Medulla oblongata (tissue), 1 donor: ENCODE measurements at regions not wholly inside any gene's neighbourhood (a gene's known extent, or its start where the extent isn't known, plus 50 kb on each side); places are given as distances from the start of the nearest gene placed in this dataset.
"Not testable (repeated sequence)": the region's sequence is repeated elsewhere in the genome, so short reads cannot be mapped to it uniquely, and the experiment has no call there.

Experiments
- DNase-seq: peaks from one replicate; pipeline ENCODE4 v3.0.0-alpha.2; 2015; ENCODE audit errors: extremely low spot score

DNA sequence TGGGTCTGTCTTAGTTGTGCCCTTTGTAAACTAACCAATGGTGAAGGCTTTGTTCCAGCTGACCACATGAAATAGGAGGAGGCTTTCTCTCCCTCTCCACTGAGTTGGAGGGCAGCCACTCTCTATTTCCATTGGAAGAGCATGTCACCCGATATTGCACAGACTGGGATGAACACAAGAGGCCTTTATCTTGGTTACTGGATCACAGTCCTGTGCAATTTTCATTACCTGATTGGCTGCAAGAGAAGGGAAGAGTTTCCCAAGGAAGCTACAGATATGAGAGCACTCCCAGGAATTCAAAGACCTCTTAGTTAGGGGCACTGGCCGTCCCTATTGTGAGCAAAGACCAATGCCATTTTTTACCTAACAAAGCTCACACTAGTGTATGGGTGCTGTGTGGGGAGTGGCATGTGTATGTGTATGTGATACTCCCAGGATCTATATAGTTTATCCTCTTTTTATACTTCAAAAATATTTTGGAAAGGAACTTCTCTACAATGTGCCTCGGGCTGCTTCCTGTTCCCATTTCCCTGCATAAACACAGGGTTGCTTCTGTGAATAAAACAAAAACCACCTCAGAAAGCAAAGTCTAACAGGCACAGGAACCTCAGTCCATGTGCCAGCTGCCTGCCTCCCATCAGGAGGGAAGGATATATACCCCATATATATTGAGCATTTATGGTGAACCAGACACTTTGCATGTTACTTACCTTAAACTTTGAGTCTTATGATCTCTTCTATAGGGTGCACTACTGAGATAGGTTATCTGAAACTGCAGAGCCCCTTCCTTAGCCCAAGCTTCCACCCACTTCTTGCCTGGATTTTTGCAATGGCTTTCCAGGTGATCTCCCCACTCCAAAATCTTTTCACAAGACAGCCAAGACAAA, 126.5 kb downstream of the RASSF10 start:
- DNase-seq: peak; percentile 97

DNA sequence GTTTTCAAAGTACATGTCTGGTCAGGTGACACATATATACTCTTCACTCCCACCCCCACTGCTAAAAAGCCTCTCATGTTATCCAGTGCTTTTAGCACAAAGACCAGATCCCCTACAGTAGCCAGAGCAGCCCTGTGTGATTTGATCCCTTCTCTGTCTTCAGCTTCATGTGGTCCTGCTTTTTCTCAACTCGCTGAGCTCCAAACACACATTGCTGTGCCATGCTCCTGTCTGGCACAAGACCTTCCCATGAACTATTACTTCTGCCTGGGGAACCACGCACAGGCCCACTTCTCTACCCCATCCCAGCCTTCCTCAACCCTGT, 127.1 kb downstream of the RASSF10 start:
- DNase-seq: no peak

DNA sequence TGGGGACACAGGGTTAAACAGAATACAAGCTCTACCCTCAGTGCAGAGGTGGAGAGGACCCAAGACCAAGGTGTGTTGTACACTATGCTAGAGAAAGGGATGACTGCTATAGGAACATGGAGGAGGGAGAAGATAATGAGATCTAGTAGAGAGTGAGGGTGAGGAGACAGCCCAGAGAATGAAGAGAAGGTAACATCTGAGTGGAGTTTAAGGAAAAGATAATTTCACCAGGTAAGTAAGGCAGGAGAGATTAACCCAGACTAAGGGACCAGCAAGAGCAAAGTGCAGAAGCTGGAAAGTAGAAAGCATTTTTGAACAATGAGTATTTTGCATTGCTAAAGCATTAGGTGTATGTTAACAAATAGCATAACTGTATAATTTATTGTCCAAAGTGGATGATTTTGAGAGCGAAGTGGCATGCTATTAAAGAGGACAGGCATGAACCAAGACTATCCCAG, 128.8 kb downstream of the RASSF10 start:
- DNase-seq: no peak

DNA sequence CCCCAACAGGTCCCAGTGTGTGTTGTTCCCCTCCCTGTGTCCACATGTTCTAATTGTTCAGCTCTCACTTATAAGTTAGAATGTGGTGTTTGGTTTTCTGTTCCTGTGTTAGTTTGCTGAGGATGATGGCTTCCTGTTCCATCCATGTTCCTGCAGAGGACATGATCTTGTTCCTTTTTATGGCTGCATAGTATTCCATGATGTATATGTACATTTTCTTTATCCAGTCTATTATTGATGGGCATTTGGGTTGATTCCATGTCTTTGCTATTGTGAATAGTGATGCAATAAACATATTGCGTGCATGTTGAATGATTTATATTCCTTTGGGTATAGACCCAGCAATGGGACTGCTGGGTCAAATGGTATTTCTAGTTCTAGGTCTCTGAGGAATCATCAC, 130.0 kb downstream of the RASSF10 start:
- not testable (repeated sequence) for DNase-seq

DNA sequence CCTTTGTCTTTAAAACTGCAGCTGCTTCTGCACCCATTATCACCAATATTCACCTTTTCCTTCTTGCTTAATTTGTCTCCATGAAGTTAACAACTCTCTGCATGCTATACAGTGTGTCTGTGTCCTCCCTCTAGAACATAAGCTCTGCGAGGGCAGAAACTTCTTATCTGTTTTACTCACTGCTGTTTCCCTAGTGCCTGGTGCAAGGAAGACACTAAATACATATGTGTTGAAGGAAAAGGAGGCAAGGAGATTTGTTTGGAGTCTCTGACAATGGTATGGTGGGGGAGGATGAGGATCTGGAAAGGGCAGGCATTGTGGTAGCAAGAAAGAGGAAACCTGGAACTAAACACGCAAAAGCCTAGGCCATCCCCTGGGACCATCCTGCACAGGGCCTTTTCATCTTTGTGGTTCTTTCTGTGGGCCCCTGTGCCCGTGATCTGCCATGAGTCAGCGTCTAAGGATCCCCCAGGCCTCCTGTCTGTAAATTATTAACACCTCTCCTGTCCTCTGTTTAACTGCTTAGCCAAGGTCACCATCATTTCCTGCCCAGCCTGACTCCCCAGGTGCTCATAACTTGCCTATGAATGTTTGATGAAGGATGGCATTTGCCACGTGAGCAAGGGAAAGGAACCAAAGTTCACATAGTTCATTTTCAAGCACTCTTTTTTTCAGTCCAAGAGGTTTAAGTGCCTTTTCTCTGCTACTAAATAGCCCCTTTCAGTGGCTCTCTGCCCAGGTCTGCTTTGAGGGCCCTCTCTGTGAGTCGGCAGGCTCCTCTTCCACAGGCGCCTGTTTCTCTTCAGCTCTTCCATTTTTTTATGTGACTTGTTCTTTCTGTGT, 131.1 kb downstream of the RASSF10 start:
- DNase-seq: peak; percentile 15

DNA sequence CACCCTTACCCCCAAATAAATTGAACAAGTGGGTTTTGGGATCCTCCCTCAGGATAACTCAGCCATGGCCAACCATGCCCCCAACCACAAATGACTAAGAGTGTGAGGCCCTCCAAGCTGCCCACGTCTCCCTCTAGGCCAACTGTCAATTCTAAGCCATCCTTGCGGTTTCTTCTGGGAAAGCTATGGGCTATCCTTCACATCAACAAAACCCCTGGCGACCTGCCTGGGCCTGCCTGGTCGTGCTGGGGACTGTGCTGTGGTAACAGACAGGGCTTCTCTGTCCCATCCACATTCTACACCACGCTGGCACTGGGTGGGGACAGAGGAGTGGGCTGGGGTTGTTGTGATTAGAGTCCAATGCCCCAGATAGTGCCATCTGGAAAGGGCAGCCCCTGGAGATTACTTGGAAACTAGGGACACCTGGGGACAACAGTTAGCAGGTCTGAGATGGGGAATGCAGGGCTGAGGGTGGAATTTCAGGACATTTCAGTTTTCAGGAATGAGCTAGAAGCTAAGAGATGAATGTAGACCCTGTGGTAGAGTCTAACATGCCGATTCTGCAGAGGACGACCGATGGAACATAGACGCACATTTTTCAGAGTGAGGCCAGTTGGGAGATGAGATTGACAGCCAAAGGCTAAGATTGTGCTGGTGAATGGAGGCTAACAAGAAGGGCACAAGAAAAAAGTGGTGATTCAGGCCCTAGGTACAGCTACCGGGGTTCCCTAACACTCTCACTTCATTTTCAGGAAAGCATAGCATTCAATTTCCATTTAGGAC, 131.9 kb downstream of the RASSF10 start:
- DNase-seq: peak; percentile 10

DNA sequence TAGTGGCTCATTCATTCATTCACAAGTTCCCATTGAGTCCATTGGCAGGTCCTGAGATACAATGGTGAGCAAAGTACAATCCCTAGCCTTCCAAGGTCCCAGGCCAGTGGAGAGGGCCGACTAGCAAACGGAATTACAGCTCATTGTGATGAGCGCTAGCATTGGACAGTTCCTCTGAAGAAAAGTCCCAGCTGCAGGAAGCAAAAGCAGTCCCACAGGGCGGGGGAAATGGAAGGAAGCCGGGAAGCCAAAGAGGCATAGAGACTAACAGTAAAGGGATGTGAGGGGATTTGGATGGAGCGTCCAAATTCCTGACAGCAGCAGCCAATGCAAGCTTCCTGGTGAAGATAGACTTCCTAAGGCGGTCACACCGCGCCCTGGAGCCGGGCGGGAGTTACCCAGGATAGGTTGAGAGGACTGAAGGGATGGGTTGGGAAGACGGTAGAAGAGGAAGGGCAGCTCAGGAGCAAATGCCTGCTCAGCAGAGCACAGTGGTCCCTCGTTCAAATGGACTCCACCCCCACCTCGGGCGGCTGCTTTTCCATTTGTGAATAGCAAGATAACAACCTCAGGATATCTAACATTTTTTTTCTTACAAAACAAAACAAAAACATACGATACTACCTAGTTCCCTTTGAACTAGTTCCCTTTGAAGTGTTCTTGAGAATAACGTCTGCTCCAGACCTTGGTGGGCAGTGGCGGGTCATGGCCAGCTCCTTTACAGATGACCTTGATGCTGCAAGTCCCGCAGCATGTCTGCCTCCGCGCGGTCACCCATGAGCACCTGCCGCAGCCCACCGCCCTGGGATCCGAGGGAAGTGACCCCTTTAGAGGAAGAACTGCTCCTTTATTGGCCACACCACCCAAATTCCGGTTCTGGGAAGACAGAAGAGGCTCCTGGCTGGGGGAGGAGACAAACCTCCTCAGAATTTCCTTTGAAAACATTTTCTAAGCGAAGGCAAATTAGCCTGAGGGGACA, 132.9 kb downstream of the RASSF10 start:
- DNase-seq: no peak

DNA sequence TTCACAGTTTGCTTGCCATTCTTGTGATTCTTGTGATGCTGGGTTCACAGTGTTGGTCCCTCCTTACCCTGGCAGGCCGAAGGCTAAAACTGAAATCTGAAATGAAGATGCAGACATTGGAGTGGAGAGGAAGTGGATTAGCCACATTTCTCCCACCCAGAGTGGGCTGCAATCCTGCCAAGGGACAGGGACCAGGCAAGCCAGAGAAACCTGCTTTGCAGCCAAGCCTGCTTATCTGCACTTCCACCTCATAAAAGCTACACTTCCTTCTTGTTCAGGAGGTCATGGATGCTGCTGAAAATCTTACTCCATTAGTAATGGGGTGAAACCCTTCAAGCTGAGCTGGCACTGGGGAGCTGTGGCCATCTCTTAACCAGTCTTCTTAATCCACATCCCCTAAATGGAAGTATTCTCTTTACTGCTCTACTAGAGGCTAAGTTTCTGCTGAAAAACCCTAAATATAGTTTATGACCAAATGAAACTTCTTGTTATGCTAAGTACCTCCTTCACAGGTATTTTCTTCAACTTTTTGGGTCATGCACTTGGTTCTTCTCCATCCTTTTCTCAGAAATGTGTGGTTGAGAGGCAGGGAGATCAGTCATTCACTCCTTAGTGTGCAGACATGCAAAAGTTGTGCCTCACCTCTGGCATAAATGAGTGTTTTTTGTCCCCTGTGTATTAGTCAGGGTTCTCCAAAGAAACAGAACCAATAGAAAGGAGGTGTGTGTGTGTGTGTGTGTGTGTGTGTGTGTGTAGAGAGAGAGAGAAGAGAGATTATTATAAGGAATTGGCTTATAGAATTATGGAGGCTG, 133.9 kb upstream of the BMAL1 start:
- DNase-seq: no peak

DNA sequence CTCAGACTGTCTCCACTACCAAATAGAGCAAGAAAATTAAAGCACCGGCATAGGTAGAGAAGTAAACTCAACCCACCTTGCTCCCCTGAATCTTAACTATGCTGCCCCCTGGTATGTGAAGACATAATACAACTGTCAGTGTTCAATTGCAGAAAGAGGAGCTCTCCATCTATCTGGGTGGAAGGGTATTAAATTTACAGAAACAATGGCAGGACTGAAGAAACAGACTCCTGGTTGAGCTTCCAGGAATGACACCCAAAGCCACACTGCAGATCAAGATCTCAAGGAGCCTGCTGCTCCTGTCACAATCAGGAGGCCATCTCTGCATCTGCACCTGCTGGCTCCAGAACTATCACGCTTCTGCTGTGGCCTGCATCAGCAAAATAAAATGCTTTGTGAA, 132.1 kb upstream of the BMAL1 start:
- DNase-seq: no peak

DNA sequence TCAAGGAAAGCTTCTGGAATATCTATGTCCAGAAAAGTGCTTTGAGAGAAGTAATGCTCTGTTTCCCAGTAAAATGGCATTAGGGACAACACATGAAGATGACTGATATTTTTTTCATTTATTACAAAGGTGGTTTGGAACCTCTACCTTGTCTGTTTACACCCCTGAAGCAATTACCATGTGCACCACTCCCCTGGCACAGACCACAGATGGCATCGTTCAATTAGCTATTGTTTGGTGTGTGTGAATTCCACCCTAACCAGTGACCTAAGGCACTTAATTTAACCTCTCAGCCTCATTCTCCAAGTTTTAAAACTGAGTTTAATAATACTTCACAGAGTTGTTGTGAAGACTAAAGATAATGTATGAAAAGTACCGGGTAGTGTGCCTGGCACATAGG, 127.6 kb upstream of the BMAL1 start:
- DNase-seq: no peak

DNA sequence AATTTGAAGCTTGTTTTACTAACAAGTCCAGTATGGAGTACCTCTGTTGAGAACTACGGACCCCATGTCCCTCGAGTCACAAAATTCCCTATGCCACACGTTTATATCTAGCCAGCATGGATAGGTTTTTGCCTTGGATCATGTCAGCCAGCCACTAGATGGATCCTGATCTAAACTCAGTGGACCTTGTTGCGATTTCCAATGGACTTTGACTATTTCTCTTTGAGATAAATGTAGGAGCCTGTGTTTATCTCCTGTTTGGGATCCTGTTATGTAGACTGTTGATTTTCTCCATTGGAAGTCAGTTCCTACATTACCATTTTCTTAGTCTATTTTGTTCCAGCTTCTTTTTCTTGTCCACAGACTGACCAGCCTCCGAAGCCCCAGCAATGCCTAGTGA, 127.1 kb upstream of the BMAL1 start:
- DNase-seq: no peak

DNA sequence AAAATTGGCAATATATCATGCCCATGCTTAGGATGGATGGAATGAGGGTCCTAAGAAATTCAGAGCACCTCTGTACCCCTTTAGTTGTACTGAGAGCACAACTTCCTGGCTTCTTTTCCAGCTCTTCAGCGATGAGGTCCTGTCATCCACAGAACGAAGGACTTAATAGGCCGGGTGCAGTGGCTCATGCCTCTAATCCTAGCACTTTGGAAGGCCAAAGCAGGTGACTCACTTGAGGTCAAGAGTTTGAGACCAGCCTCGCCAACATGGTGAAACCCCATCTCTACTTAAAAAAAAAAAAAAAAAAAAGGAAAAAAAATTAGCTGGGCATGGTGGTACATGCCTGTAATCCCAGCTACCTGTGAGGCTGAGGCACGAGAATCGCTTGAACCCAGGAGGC, 125.3 kb upstream of the BMAL1 start:
- no peak for DNase-seq

DNA sequence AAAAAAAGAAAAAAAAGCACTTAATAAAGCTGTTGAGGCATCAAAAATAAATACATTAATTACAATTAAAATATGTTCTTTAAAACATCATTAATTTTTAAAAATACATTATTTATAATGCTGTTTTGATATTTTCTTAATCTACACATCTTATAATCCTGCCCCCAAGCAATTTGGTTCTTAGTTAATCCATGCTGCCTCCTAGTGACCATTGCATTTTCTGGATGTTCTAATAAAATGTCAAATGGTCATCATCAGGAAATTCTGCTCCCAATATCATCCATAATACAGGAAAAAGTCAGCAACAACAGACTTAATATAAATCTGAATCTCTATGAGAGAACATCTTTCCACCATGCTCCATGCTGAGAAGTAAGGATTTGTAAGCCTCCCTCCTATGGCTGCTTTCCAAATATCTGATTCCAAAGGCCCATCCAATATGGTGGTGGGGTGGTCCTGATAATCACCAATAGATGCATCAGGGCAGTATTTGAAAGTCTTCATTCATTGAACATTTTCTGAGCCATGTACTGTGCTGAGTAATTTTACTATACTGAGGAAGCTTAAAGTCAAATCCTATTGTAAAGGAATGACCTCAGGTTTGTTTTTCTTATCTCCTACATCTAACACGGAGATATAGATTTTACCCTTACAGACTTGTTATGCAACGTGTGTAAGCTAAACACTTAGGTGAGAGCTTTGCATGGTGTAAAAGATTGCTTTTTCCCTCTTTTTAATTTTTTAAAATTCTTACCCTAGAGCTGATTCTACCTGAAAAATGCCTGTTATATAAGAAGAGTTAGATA, 124.7 kb upstream of the BMAL1 start:
- DNase-seq: peak; percentile 73

DNA sequence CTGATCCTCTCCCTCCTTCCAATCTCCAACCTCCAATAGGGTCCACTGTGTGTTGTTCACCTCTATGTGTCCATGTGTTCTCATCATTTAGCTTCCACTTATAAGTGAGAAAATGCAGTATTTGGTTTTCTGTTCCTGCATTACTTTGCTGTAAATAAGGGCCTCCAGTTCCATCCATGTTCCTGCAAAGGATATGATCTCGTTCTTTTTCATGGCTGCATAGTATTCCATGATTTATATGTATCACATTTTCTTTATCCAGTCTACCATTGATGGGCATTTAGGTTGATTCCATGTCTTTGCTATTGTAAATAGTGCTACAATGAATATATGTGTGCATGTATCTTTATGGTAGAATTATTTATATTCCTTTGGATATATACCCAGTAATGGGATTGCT, 123.2 kb upstream of the BMAL1 start:
- not testable (repeated sequence) for DNase-seq

DNA sequence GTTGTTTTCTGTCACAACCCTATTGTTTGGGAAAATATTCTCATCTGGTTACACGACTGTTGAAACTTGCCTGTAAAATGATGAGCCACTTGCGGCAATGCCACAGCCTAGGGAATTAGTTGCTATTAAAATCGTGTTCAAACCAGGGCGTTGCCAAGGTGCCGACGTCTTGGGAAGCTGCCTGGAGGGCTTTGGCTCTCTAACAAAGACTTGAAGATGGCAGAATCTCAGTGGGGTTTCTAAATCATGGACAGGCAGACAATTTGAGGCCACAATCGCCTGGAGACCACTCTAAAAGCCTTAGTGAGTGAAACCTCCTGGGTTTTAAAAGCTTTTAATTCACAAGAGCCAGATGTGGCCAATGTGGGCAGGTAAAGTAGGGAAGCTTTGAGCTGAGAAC, 117.2 kb upstream of the BMAL1 start:
- DNase-seq: peak; percentile 67

DNA sequence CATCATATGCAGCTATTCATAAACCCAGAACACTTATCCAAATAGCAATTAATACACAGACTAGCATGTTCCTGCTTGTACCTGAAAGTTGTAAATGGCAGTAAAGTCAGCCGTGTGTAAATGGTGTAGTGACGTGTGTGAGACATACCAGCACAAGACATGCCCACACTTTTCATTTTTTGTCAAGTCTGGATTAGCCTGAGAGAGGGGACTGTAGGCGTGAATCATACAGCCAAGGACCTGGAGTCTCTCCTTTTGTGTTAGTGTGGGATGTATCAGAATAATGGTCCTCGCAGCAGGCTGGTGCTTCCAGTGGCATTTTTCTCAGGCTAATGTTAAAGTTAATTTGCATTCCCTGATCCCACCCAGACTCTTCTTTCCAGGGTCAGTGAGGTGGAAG, 116.8 kb upstream of the BMAL1 start:
- DNase-seq: no peak

DNA sequence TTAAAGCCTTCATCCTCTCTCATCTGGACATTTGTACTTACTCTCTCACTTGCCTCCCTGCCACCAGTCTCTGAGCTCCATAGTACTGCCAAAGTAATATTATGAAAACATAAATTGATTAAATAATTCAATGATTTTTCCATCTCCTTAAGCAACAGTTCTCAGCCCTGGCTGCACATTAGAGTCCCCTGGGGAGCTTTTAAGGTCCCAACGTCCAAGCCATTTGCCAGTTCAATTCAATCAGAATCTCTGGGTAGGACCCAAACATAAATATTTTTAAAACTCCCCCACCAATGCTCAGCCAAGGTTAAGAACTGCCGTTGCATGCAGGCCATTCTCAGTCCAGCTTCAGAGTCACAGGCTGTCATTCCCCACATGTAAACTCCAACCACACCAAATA, 114.4 kb upstream of the BMAL1 start:
- DNase-seq: no peak

DNA sequence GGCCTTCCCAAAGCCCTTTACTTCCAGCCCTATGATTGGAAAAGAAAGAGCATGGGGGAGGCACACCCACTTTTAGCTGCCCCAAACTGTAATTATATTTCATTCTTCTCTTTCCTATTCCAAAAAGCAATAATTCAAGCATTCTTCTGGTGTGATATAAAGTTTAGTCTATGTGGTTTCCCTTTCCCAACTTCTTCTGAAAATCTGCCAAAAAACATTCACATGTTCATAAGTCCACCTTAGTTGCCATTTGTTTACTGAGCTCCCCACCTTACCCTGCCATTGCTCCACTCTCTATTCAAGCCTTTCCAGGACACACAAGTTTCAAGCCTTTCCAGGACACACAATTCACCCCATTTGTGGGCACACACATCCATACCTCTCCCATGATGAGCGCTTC, 111.6 kb upstream of the BMAL1 start:
- no peak for DNase-seq

DNA sequence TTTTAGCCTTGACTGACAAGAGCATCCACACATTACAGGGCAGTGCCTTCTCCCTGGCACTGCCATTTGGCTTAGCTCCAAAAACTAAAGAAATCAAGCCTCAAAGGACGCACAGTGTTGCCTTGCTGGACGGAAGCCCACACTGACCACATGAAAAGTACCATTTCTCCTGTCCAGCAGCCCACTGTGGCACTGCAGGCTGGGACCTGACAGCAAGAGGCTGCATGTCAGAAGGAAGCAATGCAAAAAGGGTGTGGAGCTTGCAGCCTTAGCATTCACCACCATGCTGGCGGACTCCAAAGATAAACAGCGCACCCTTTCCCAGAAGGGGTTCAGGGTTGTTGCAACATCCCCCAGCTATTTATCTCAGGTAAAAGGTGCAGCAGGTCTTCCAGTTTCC, 109.3 kb upstream of the BMAL1 start:
- no peak for DNase-seq
